ENCODE measurements at regions not wholly inside any gene's neighbourhood (a gene's known extent, or its start where the extent isn't known, plus 50 kb on each side); places are given as distances from the start of the nearest gene placed in this dataset.

GRCh38 chr1:229122606-229123005, 148.3 kb upstream of the RAB4A start:
- no peak for TF ChIP-seq POLR2AphosphoS5 (IDR thresholded peaks at IDR 0.05; ENCODE audit: low read depth, low read length)
- no peak for TF ChIP-seq CTCF (IDR thresholded peaks at IDR 0.05)

All from Panc1 (cell line).